ENCODE measurements at regions not wholly inside any gene's neighbourhood (a gene's known extent, or its start where the extent isn't known, plus 50 kb on each side); places are given as distances from the start of the nearest gene placed in this dataset.

DNA sequence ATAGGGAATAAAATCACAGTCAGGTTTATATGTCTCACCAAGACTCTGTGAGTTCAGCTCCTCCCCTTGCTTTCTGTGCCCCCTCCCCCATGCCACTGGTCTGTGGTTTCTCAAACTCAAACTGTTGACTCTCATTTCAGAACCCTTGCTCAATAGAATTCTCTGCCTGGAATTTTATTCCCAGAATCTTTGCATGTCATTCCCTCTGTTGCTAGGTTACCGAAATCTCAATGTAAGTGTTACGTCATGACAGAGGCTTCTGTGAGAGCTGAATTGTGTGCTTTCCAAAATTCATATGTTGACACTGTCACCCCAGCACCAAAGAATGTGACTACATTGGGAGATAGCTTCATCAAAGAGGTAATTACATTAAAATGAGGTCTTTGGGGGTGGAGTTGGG lies 1938.8 kb downstream of the TP53TG3F start:
- no peaks in the 10 kb centered on the region for H3K4me1 ChIP-seq (ENCODE audit: insufficient read depth, low read length)
- H3K36me3 ChIP-seq (ENCODE audit: insufficient read depth, low read length): no peaks in the 10 kb centered on the region
- H3K79me2 ChIP-seq (ENCODE audit: insufficient read depth, low read length): no peaks in the 10 kb centered on the region
- TF ChIP-seq, protein P1, sequence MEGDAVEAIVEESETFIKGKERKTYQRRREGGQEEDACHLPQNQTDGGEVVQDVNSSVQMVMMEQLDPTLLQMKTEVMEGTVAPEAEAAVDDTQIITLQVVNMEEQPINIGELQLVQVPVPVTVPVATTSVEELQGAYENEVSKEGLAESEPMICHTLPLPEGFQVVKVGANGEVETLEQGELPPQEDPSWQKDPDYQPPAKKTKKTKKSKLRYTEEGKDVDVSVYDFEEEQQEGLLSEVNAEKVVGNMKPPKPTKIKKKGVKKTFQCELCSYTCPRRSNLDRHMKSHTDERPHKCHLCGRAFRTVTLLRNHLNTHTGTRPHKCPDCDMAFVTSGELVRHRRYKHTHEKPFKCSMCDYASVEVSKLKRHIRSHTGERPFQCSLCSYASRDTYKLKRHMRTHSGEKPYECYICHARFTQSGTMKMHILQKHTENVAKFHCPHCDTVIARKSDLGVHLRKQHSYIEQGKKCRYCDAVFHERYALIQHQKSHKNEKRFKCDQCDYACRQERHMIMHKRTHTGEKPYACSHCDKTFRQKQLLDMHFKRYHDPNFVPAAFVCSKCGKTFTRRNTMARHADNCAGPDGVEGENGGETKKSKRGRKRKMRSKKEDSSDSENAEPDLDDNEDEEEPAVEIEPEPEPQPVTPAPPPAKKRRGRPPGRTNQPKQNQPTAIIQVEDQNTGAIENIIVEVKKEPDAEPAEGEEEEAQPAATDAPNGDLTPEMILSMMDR (IDR thresholded peaks at IDR 0.05; ENCODE audit: extremely low read depth, low read depth, low read length): no peak
- H3K4me2 ChIP-seq (ENCODE audit: insufficient read depth, low read length): no peak overlapping the region
- no peak overlapping the region for H3K4me3 ChIP-seq (ENCODE audit: insufficient read depth, low read length)
- H3K9me3 ChIP-seq (ENCODE audit: low read depth, low read length): no peaks in the 10 kb centered on the region
- H3K27me3 ChIP-seq (ENCODE audit: insufficient read depth, low read length): no peaks in the 10 kb centered on the region
- H3K27ac ChIP-seq (ENCODE audit: low read depth, low read length): no peak overlapping the region
- no peak overlapping the region for H2AFZ ChIP-seq (ENCODE audit: low read length)
- DNase-seq (ENCODE audit: insufficient read length, low spot score, missing footprints): no peak
- H4K20me1 ChIP-seq (ENCODE audit: insufficient read depth, low read length): no peaks in the 10 kb centered on the region

DNA sequence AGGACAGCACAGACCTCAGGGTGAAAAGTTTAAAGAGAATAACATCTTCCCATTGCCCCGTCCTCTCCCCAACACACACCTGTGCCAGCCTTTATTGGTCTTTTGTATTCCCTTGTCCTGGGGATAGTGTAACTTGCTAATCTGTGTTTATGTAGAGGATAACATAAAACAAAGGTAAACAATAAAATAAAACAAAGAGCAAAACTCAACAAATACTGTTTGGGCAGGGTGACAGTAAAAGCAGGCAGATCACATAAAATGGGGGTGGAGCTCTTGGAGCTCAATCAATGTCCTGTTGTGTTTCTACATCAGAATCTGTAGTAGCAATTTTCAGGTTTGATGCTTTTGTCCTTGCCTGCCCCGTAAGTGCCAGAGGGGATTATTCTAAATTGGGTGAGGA lies 1939.7 kb downstream of the TP53TG3F start:
- Histone ChIP-seq H2AFZ (ENCODE audit: low read length) (no peak overlapping the region), H3K27me3 (ENCODE audit: insufficient read depth, low read length) (no peaks in the 10 kb centered on the region), H3K36me3 (ENCODE audit: insufficient read depth, low read length) (no peaks in the 10 kb centered on the region), H3K27ac (ENCODE audit: low read depth, low read length) (no peak overlapping the region), H3K4me1 (ENCODE audit: insufficient read depth, low read length) (no peaks in the 10 kb centered on the region), H3K4me3 (ENCODE audit: insufficient read depth, low read length) (no peak overlapping the region), H3K4me2 (ENCODE audit: insufficient read depth, low read length) (no peak overlapping the region), H4K20me1 (ENCODE audit: insufficient read depth, low read length) (no peaks in the 10 kb centered on the region), H3K9me3 (ENCODE audit: low read depth, low read length) (no peaks in the 10 kb centered on the region), H3K79me2 (ENCODE audit: insufficient read depth, low read length) (no peaks in the 10 kb centered on the region)
- no peak for DNase-seq (ENCODE audit: insufficient read length, low spot score, missing footprints)
- TF ChIP-seq, protein P1 (IDR thresholded peaks at IDR 0.05; ENCODE audit: extremely low read depth, low read depth, low read length): no peak

DNA sequence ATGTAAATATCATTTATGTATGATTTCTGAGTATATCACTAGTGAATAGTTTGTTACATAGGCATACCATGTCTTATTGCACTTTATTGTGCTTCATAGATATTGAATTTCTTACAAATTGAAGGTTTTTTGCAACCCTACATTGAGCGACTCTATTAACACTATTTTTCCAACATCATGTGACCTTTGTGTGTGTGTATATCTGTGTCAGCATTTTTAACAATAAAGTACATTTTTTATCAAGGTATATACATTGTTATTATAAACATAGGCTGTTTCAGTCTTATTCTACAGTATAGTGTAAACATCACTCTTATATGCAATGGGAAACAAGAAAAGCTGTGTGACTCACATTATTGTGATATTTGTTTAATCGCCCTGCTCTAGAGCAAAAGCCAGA lies 1944.9 kb downstream of the TP53TG3F start:
- DNase-seq (ENCODE audit: insufficient read length, low spot score, missing footprints): no peak
- TF ChIP-seq, protein P1 (IDR thresholded peaks at IDR 0.05; ENCODE audit: extremely low read depth, low read depth, low read length): no peak
- no peaks in the 10 kb centered on the region for H4K20me1 ChIP-seq (ENCODE audit: insufficient read depth, low read length)
- H3K27ac ChIP-seq (ENCODE audit: low read depth, low read length): no peak overlapping the region
- H3K4me3 ChIP-seq (ENCODE audit: insufficient read depth, low read length): no peak overlapping the region
- peaks cover 3% of the 10 kb centered on the region for H3K9me3 ChIP-seq (ENCODE audit: low read depth, low read length)
- H3K36me3 ChIP-seq (ENCODE audit: insufficient read depth, low read length): no peaks in the 10 kb centered on the region
- H3K4me2 ChIP-seq (ENCODE audit: insufficient read depth, low read length): no peak overlapping the region
- H3K27me3 ChIP-seq (ENCODE audit: insufficient read depth, low read length): no peaks in the 10 kb centered on the region
- no peaks in the 10 kb centered on the region for H3K79me2 ChIP-seq (ENCODE audit: insufficient read depth, low read length)
- no peak overlapping the region for H2AFZ ChIP-seq (ENCODE audit: low read length)
- no peaks in the 10 kb centered on the region for H3K4me1 ChIP-seq (ENCODE audit: insufficient read depth, low read length)

DNA sequence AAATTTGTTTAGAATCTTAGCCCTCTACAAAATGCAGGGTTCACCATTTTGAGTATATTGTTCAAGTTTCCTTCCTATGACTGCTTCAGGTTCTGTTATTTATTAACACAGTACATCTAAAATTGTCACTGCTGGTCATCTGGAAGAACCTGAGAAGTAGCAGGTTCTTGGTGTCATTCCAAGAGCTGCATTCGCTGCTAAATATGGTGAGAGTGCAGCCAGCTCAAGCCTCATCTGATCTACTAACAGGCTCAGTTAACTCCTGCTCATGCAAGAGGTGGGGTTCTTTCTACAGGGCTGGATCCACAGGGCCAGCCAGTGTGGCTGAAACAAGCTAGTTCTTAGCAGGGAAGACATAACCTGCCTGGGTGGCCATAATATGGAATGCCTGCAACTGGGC lies 1946.1 kb downstream of the TP53TG3F start:
- no peaks in the 10 kb centered on the region for H4K20me1 ChIP-seq (ENCODE audit: insufficient read depth, low read length)
- no peak for DNase-seq (ENCODE audit: insufficient read length, low spot score, missing footprints)
- TF ChIP-seq, protein P1 (IDR thresholded peaks at IDR 0.05; ENCODE audit: extremely low read depth, low read depth, low read length): no peak
- H3K27me3 ChIP-seq (ENCODE audit: insufficient read depth, low read length): no peaks in the 10 kb centered on the region
- no peak overlapping the region for H3K27ac ChIP-seq (ENCODE audit: low read depth, low read length)
- H3K4me2 ChIP-seq (ENCODE audit: insufficient read depth, low read length): no peak overlapping the region
- peaks cover 3% of the 10 kb centered on the region for H3K9me3 ChIP-seq (ENCODE audit: low read depth, low read length)
- no peaks in the 10 kb centered on the region for H3K4me1 ChIP-seq (ENCODE audit: insufficient read depth, low read length)
- no peak overlapping the region for H3K4me3 ChIP-seq (ENCODE audit: insufficient read depth, low read length)
- H3K79me2 ChIP-seq (ENCODE audit: insufficient read depth, low read length): no peaks in the 10 kb centered on the region
- H2AFZ ChIP-seq (ENCODE audit: low read length): no peak overlapping the region
- no peaks in the 10 kb centered on the region for H3K36me3 ChIP-seq (ENCODE audit: insufficient read depth, low read length)

Data from osteoblast (primary cell).